Vagina (tissue), 2 donors: ENCODE measurements at regions not wholly inside any gene's neighbourhood (a gene's known extent, or its start where the extent isn't known, plus 50 kb on each side); places are given as distances from the start of the nearest gene placed in this dataset.

ENCODE experiments used
- CTCF ChIP-seq, 3 experiments: fragments of 450-650 bp in 2 of 3; fragments of 200-600 bp in 1 of 3; sonication (generic) in 1 of 3; IDR thresholded peaks; one replicate each; pipeline ENCODE4 v1.5.1; 2017 to 2019; ENCODE audit warnings: antibody characterized with exemption in 3 of 3, mild to moderate bottlenecking in 2 of 3, moderate library complexity in 2 of 3
- POLR2A ChIP-seq, 2 donors: fragments of 450-650 bp; IDR thresholded peaks; one replicate each; pipeline ENCODE4 v1.6.1; 2017; ENCODE audit warnings: antibody characterized with exemption in 2 of 2, mild to moderate bottlenecking in 2 of 2, moderate library complexity in 2 of 2

GRCh38 chr2:8193686-8194615, 487.9 kb upstream of the ID2 start:
- TF ChIP-seq CTCF (IDR thresholded peaks at IDR 0.05) (no peak), POLR2A (IDR thresholded peaks at IDR 0.05) (no peak)
